GM23338 (cell line): ENCODE measurements at regions not wholly inside any gene's neighbourhood (a gene's known extent, or its start where the extent isn't known, plus 50 kb on each side); places are given as distances from the start of the nearest gene placed in this dataset.
A peak's percentile ranks its signal among the peaks of the same experiment; 100 is the strongest.

Source experiments
- ATAC-seq: fragments of 200-7000 bp; cut with Tn5 transposase; 3 replicates; pipeline ENCODE4 v1.9.1; 2020
- DNase-seq: peaks from one replicate; pipeline ENCODE4 v3.0.0-alpha.2; 2015; ENCODE audit warnings: low spot score
- H2AFZ ChIP-seq: fragments of 200-600 bp; sonication (generic); 2 replicates; pipeline ENCODE4 v1.8.0; 2016; ENCODE audit warnings: antibody characterized with exemption, mild to moderate bottlenecking, moderate library complexity
- H3F3A ChIP-seq: fragments of 200-600 bp; sonication (generic); replicated peaks from 2 replicates; pipeline ENCODE4 v1.8.0; 2017; ENCODE audit warnings: antibody characterized with exemption, mixed run types, low read depth
- H3K27ac ChIP-seq: fragments of 200-600 bp; sonication (generic); 2 replicates; pipeline ENCODE4 v1.6.1; 2016; ENCODE audit warnings: low read depth
- H3K27me3 ChIP-seq: fragments of 200-600 bp; sonication (generic); 2 replicates; pipeline ENCODE4 v1.8.0; 2016; ENCODE audit warnings: mild to moderate bottlenecking, mixed run types, moderate library complexity; ENCODE audit not compliant: insufficient read depth
- H3K36me3 ChIP-seq: fragments of 200-600 bp; sonication (generic); 2 replicates; pipeline ENCODE4 v1.8.0; 2016; ENCODE audit warnings: mild to moderate bottlenecking; ENCODE audit not compliant: insufficient read depth
- H3K4me1 ChIP-seq: fragments of 200-600 bp; sonication (generic); 2 replicates; pipeline ENCODE4 v1.8.0; 2016; ENCODE audit warnings: mild to moderate bottlenecking, moderate library complexity; ENCODE audit not compliant: insufficient read depth
- H3K4me2 ChIP-seq: fragments of 200-600 bp; sonication (generic); 2 replicates; pipeline ENCODE4 v1.7.1; 2017; ENCODE audit warnings: mixed run types
- H3K4me3 ChIP-seq: fragments of 200-600 bp; sonication (generic); 2 replicates; pipeline ENCODE4 v1.6.1; 2016; ENCODE audit warnings: mixed run types
- H3K79me2 ChIP-seq: fragments of 200-600 bp; sonication (generic); replicated peaks from 2 replicates; pipeline ENCODE4 v1.8.0; 2017; ENCODE audit warnings: mild to moderate bottlenecking; ENCODE audit not compliant: insufficient read depth
- H3K9me2 ChIP-seq: fragments of 200-600 bp; sonication (generic); 2 replicates; pipeline ENCODE4 v1.8.0; 2017; ENCODE audit not compliant: insufficient read depth
- H4K20me1 ChIP-seq: fragments of 200-600 bp; sonication (generic); replicated peaks from 2 replicates; pipeline ENCODE4 v1.8.0; 2017; ENCODE audit warnings: mild to moderate bottlenecking; ENCODE audit not compliant: insufficient read depth
- H3K27ac Mint-ChIP-seq: 2 replicates; pipeline ENCODE4 v1.8.0; 2020; ENCODE audit warnings: inconsistent platforms, mild to moderate bottlenecking, moderate library complexity, mixed read lengths
- H3K27me3 Mint-ChIP-seq: 3 replicates; pipeline ENCODE4 v1.8.0; 2022; ENCODE audit warnings: low read depth, mild to moderate bottlenecking, moderate library complexity, mixed read lengths, inconsistent platforms; ENCODE audit not compliant: insufficient read depth, poor library complexity
- H3K36me3 Mint-ChIP-seq: 3 replicates; pipeline ENCODE4 v1.8.0; 2021; ENCODE audit warnings: low read depth, mild to moderate bottlenecking, inconsistent platforms, moderate library complexity, mixed read lengths
- H3K4me1 Mint-ChIP-seq: 3 replicates; pipeline ENCODE4 v1.8.0; 2020; ENCODE audit warnings: mild to moderate bottlenecking, inconsistent platforms, mixed read lengths
- H3K4me3 Mint-ChIP-seq: 3 replicates; pipeline ENCODE4 v1.8.0; 2021; ENCODE audit warnings: moderate library complexity, mild to moderate bottlenecking, inconsistent platforms, mixed read lengths
- H3K9me3 Mint-ChIP-seq: 3 replicates; pipeline ENCODE4 v1.8.0; 2020; ENCODE audit warnings: moderate library complexity, mild to moderate bottlenecking, inconsistent platforms, mixed read lengths
- CREB1 ChIP-seq: fragments of 250-450 bp; sonication (Bioruptor Pico); IDR thresholded peaks from 2 replicates; pipeline ENCODE4 v1.5.0; 2020; ENCODE audit warnings: low read depth, mild to moderate bottlenecking, moderate library complexity
- ETS1 ChIP-seq: IDR thresholded peaks from 2 replicates; pipeline ENCODE4 v1.6.1; 2016; ENCODE audit warnings: antibody characterized with exemption
- EZH2 ChIP-seq: fragments of 200-600 bp; sonication (generic); IDR thresholded peaks from one replicate; pipeline ENCODE4 v1.8.0; 2017; ENCODE audit warnings: antibody characterized with exemption, mild to moderate bottlenecking, low read depth; ENCODE audit not compliant: unreplicated experiment
- EZH2phosphoT487 ChIP-seq: fragments of 200-600 bp; sonication (generic); IDR thresholded peaks from one replicate; pipeline ENCODE4 v1.8.1; 2018; ENCODE audit warnings: antibody characterized with exemption; ENCODE audit not compliant: unreplicated experiment
- JUNB ChIP-seq: IDR thresholded peaks from one replicate; pipeline ENCODE4 v1.6.1; 2016; ENCODE audit warnings: antibody characterized with exemption; ENCODE audit not compliant: unreplicated experiment
- NANOG ChIP-seq: IDR thresholded peaks from 2 replicates; pipeline ENCODE4 v1.6.1; 2016; ENCODE audit warnings: antibody characterized with exemption, borderline replicate concordance
- STAT1 ChIP-seq: IDR thresholded peaks from one replicate; pipeline ENCODE4 v1.6.1; 2016; ENCODE audit warnings: antibody characterized with exemption; ENCODE audit not compliant: unreplicated experiment
- ZNF114 ChIP-seq: fragments of 250-450 bp; sonication (Bioruptor Pico); IDR thresholded peaks from 2 replicates; pipeline ENCODE4 v1.5.0; 2020; ENCODE audit warnings: mild to moderate bottlenecking, moderate library complexity
- ZNF331 ChIP-seq: fragments of 250-450 bp; sonication (Bioruptor Pico); IDR thresholded peaks from 2 replicates; pipeline ENCODE4 v1.5.0; 2020; ENCODE audit warnings: low read depth, mild to moderate bottlenecking, moderate library complexity
- TF ChIP-seq, protein P1 (sequence below): fragments of 250-450 bp; sonication (Bioruptor Pico); IDR thresholded peaks from 2 replicates; pipeline ENCODE4 v1.5.0; 2020; ENCODE audit warnings: mild to moderate bottlenecking, moderate library complexity

DNA sequence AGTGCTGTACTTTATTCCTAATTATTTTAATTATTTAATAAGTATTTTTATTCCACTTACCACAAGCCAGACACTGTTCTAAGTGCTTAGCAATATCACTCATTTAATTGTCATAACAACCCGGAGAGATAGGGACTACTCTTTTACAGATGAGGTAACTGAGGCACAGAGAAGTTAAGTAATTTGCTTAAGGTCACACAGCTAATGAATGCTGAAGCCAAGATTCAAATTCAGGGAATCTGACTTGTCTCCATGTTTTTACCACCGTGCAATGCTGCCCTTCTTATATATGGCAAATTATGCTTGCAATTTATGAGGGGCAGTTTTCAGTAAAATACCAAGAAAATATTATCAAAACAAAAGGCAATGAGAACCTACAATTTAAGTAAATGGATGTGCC, 168.4 kb upstream of the KIF2A start:
- H3K9me3 Mint-ChIP-seq, result no peaks in the 10 kb centered on the region
- ATAC-seq, result no peak

GRCh38 chr5:62138607-62139006, 167.4 kb upstream of the KIF2A start:
- H3K27me3 Mint-ChIP-seq, result no peaks in the 10 kb centered on the region
- TF ChIP-seq ETS1 (no peak), CREB1 (CRISPR knock-in tag) (no peak), ZNF331 (CRISPR knock-in tag) (no peak), EZH2phosphoT487 (no peak), ZNF114 (no peak), STAT1 (no peak), EZH2 (no peak), NANOG (no peak), JUNB (no peak)

More for the DNA sequence above, 168.4 kb upstream of the KIF2A start:
- no peak for DNase-seq
- Histone ChIP-seq H2AFZ (no peak overlapping the region), H3F3A (no peaks in the 10 kb centered on the region), H3K4me2 (no peak overlapping the region), H3K79me2 (no peaks in the 10 kb centered on the region), H3K27me3 (no peaks in the 10 kb centered on the region), H3K4me1 (peaks cover 22% of the 10 kb centered on the region), H4K20me1 (no peaks in the 10 kb centered on the region), H3K4me3 (no peak overlapping the region), H3K9me2 (no peaks in the 10 kb centered on the region), H3K36me3 (no peaks in the 10 kb centered on the region), H3K27ac (no peak overlapping the region)
- TF ChIP-seq, protein P1, sequence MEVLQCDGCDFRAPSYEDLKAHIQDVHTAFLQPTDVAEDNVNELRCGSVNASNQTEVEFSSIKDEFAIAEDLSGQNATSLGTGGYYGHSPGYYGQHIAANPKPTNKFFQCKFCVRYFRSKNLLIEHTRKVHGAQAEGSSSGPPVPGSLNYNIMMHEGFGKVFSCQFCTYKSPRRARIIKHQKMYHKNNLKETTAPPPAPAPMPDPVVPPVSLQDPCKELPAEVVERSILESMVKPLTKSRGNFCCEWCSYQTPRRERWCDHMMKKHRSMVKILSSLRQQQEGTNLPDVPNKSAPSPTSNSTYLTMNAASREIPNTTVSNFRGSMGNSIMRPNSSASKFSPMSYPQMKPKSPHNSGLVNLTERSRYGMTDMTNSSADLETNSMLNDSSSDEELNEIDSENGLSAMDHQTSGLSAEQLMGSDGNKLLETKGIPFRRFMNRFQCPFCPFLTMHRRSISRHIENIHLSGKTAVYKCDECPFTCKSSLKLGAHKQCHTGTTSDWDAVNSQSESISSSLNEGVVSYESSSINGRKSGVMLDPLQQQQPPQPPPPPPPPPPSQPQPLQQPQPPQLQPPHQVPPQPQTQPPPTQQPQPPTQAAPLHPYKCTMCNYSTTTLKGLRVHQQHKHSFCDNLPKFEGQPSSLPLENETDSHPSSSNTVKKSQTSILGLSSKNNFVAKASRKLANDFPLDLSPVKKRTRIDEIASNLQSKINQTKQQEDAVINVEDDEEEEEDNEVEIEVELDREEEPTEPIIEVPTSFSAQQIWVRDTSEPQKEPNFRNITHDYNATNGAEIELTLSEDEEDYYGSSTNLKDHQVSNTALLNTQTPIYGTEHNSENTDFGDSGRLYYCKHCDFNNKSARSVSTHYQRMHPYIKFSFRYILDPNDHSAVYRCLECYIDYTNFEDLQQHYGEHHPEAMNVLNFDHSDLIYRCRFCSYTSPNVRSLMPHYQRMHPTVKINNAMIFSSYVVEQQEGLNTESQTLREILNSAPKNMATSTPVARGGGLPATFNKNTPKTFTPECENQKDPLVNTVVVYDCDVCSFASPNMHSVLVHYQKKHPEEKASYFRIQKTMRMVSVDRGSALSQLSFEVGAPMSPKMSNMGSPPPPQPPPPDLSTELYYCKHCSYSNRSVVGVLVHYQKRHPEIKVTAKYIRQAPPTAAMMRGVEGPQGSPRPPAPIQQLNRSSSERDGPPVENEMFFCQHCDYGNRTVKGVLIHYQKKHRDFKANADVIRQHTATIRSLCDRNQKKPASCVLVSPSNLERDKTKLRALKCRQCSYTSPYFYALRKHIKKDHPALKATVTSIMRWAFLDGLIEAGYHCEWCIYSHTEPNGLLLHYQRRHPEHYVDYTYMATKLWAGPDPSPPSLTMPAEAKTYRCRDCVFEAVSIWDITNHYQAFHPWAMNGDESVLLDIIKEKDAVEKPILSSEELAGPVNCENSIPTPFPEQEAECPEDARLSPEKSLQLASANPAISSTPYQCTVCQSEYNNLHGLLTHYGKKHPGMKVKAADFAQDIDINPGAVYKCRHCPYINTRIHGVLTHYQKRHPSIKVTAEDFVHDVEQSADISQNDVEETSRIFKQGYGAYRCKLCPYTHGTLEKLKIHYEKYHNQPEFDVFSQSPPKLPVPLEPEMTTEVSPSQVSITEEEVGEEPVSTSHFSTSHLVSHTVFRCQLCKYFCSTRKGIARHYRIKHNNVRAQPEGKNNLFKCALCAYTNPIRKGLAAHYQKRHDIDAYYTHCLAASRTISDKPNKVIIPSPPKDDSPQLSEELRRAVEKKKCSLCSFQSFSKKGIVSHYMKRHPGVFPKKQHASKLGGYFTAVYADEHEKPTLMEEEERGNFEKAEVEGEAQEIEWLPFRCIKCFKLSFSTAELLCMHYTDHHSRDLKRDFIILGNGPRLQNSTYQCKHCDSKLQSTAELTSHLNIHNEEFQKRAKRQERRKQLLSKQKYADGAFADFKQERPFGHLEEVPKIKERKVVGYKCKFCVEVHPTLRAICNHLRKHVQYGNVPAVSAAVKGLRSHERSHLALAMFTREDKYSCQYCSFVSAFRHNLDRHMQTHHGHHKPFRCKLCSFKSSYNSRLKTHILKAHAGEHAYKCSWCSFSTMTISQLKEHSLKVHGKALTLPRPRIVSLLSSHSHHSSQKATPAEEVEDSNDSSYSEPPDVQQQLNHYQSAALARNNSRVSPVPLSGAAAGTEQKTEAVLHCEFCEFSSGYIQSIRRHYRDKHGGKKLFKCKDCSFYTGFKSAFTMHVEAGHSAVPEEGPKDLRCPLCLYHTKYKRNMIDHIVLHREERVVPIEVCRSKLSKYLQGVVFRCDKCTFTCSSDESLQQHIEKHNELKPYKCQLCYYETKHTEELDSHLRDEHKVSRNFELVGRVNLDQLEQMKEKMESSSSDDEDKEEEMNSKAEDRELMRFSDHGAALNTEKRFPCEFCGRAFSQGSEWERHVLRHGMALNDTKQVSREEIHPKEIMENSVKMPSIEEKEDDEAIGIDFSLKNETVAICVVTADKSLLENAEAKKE (CRISPR knock-in tag), result no peak
- H3K27me3 Mint-ChIP-seq, result no peaks in the 10 kb centered on the region
- no peak overlapping the region for H3K4me3 Mint-ChIP-seq
- H3K36me3 Mint-ChIP-seq, result no peaks in the 10 kb centered on the region
- peaks cover 28% of the 10 kb centered on the region for H3K4me1 Mint-ChIP-seq
- no peak overlapping the region for H3K27ac Mint-ChIP-seq

More at GRCh38 chr5:62138607-62139006, 167.4 kb upstream of the KIF2A start:
- Histone ChIP-seq H3K36me3 (no peaks in the 10 kb centered on the region), H3K27me3 (no peaks in the 10 kb centered on the region), H3K79me2 (no peaks in the 10 kb centered on the region), H3K9me2 (no peaks in the 10 kb centered on the region), H3K4me3 (no peak overlapping the region), H3F3A (no peaks in the 10 kb centered on the region), H3K4me1 (peaks cover 32% of the 10 kb centered on the region), H2AFZ (peak overlapping the region; percentile 92), H3K4me2 (no peak overlapping the region), H3K27ac (no peak overlapping the region), H4K20me1 (no peaks in the 10 kb centered on the region)
- Mint-ChIP-seq H3K36me3 (no peaks in the 10 kb centered on the region), H3K9me3 (no peaks in the 10 kb centered on the region), H3K4me3 (no peak overlapping the region), H3K27ac (no peak overlapping the region; the same call in 1 of the 2 replicates), H3K4me1 (peaks cover 38% of the 10 kb centered on the region)
- peak; percentile 66 for DNase-seq
- ATAC-seq, result peak; percentile 97
